ENCODE measurements at regions not wholly inside any gene's neighbourhood (a gene's known extent, or its start where the extent isn't known, plus 50 kb on each side); places are given as distances from the start of the nearest gene placed in this dataset.
"Not testable (repeated sequence)": the region's sequence is repeated elsewhere in the genome, so short reads cannot be mapped to it uniquely, and the experiment has no call there.

DNA sequence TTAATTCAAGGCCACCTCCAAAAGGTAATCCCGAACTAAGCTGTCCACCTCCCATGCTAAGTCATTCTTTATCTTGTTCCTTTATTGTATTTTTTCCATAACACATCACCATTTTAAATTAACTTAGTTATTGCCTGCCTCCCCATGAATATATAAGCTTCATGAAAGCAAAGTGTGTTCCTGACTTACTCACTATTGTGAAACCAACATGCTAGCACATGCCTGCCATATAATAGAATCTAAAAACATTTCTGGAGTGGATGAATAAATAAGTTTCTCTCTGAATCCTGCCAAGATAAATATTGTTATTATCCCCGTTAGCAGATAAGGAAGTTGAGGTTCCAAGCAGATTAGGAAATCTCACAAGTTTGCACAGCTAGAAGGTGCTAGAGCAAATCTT is 98.7 kb upstream of the RRN3 start:
- not testable (repeated sequence) for DNase-seq

DNA sequence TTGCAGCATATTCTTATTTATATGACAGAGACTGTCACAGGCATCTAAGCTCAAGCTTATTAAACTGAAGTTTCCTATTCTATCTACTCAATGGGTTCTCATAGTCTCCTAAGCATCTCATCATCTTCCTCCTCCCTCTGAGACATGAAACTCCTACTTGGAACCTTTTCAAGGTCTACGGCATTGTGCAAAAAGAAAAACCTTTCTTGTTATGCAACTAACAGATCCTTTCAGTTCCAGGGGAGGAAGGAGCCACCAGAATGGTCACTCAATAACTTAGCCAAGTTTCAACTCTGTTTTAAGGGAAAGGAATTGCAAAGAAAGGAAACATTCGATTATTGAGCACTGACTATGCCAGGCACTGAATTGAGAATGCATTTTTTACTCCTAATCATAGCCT is 98.1 kb upstream of the RRN3 start:
- not testable (repeated sequence) for DNase-seq

DNA sequence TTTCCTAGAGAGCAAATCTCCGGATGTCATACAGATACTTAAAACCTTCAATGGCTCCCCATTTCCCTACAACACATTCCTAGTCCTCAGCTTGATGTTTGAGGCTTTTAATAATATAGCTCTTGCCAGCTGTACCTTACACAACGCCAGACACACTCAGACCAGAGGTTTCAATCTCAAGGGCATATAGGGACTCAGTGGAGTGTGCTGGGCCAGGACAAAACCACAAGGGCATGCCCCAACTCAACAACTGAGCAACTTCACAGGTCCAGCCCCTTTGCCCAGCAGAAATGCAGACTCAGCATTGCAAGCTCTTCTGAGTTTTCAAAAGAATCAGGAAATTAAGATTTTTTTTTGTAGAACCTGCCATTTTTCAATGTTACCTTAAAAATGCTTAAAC is 95.4 kb upstream of the RRN3 start:
- not testable (repeated sequence) for DNase-seq

Data from NCI-H226 (cell line).